IPS-NIHi7 (cell line): ENCODE measurements at regions not wholly inside any gene's neighbourhood (a gene's known extent, or its start where the extent isn't known, plus 50 kb on each side); places are given as distances from the start of the nearest gene placed in this dataset.

Experiments used
- DNase-seq: peaks from one replicate; pipeline ENCODE4 v3.0.0; 2012; ENCODE audit warnings: mixed read lengths; ENCODE audit errors: extremely low spot score

- no peak for DNase-seq
Observed at GRCh38 chr1:34270181-34270580, 93.5 kb downstream of the C1orf94 start.

DNA sequence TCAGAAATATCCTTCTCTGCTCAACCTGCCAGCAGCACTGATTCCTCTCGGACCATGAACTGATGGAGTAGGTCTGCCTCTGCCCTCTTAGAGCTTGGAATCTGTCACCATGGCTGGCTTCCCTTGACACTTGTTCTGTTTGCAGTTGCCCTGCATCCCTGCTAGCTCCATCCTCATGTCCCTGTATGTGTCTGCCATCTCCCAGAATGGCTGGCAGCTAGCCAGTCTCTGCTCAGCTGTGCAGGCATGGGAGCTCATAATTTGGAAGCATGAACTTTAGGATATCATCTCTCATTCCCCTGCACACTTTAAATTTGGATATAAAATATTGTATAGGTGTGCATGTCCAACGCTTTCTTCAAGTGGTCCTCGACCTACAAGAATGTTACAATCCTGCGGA, 95.4 kb downstream of the C1orf94 start:
- DNase-seq, result no peak

DNA sequence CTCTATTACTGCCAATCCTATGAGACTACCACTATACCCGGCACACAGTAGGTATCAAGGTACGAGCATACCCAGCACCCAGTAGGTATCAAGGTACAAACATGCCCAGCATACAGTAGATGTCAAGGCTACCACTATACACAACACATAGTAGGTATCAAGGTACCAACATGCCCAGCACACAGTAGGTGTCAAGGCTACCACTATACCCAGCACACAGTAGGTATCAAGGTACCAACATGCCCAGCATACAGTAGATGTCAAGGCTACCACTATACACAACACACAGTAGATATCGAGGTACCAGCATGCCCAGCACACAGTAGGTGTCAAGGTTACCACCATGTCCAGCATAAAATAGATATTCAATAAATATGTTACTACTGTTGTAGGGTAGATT, 98.4 kb downstream of the C1orf94 start:
- DNase-seq, result no peak

DNA sequence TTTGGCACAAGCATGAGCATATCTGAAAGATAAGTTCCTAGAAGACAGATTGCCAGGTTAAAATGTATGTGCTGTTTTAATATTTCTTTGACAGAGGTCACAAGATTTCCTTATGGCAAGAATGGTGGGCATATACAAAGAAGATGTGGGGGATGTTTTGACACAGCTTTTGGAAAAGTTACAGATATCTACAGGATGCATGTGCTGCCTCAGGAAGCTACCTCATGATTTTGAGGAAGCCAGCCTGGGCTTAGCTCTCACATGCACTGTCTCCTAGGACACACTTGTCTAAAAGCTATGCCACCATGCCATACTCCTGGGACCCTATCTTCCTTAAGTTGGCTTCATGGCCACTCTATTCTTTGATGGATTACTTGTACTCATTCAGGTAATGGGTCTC, 99.9 kb downstream of the C1orf94 start:
- no peak for DNase-seq

GRCh38 chr1:34277150-34277549, 100.4 kb downstream of the C1orf94 start:
- no peak for DNase-seq

GRCh38 chr1:34278211-34278610, 101.5 kb downstream of the C1orf94 start:
- no peak for DNase-seq

GRCh38 chr1:34279971-34280370, 103.3 kb downstream of the C1orf94 start:
- DNase-seq, result no peak

DNA sequence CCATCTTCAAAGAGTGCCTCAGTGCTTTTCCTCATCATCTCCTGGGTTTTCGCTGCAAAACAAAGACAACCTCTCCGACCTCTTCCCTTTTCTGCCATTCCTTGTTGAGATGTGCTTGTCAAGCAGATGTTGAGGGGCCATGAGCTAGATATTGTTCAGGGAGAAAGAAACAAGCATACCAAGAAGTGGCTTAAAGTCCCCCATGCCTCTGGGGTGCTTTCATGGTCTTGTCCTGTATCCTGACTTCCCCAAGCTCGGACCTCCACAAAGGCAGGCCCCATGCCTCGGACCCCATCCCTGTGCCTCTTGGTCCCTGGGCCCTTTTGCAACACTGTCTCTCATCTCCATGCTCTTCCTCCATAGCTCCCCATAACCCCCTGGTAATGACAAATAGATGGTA, 103.8 kb downstream of the C1orf94 start:
- no peak for DNase-seq

- no peak for DNase-seq
Observed at GRCh38 chr1:34283142-34283541, 106.4 kb downstream of the C1orf94 start.

- peak; percentile 7 for DNase-seq
Observed at GRCh38 chr1:34286511-34286910, 109.8 kb downstream of the C1orf94 start.

DNA sequence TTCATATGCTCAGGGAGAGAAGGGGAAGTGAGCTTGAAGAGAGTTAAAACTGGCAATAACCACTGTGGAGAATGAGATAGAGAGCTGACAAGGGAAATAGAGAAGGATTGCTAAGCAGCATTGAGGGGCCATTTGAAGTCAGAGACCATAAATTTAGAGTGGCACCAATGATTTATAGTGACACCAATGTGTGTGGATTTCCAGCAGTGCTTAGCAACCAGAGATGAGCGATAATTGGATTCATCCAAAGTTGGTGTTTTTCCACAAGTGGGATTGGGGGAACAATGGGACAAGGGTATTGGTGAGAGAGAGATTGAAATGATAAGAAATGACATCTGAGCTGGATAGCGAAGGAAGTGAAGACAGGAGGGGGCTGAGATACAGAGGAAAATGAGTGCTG, 114.1 kb downstream of the C1orf94 start:
- no peak for DNase-seq

GRCh38 chr1:34292472-34292871, 115.8 kb downstream of the C1orf94 start:
- DNase-seq, result peak; percentile 43

DNA sequence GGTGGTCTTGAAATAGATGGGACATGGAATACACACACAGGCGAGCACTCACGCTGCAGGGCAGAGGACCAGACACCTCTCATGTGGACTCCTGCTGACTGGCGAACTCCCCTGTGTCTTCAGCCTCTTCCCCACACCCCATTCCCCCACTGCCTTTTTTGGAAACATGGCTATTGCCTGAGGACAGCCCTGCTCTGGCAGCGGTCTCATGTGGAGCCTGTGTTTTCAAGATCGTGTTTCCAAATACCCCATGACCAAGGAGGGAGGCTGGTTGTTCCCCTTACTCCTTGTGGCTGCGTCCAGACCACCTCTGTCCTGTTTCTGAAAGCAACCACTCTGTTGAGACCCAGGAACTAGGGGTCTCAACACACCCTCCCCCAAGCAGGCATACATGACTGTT, 119.4 kb downstream of the C1orf94 start:
- DNase-seq, result no peak

GRCh38 chr1:34302798-34303197, 126.1 kb downstream of the C1orf94 start:
- DNase-seq, result no peak

DNA sequence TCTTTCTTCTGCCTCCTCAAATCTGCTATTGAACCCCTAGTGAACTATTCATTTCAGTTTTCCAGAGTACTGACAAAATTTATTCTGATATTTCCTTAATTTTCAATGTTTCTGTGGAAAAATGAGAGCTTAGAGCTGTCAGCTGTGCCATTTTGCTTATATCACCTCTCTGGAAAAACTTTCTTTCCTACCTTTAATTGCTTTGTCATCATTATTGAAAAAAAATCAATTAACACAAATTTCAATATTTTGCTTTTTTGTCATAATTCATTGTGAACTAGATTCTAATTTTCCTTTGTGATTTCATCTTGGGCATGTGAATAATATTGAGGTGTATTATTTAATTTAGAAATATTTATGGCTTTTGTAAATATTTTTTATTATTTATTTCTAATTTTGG, 126.5 kb downstream of the C1orf94 start:
- no peak for DNase-seq

GRCh38 chr1:34306568-34306967, 129.9 kb downstream of the C1orf94 start:
- DNase-seq, result no peak

DNA sequence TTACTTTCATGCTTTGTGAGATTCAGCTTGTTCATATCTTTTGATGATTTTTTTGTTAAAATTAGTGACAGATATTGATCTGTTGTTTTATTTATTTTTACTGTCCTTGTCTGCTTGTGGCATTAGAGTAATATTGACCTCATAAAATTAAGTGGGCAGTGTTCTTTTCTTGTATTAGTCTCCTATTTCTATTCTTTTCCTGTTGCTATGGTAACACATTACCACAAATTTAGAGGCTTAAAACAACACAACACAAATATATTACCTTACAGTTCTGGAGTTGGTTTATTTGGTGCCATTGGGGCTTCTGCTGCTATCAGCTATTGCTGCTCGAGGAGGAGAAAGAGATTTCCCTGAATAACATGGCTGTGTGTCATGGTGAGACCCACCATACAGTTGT, 135.7 kb downstream of the C1orf94 start:
- DNase-seq, result no peak

DNA sequence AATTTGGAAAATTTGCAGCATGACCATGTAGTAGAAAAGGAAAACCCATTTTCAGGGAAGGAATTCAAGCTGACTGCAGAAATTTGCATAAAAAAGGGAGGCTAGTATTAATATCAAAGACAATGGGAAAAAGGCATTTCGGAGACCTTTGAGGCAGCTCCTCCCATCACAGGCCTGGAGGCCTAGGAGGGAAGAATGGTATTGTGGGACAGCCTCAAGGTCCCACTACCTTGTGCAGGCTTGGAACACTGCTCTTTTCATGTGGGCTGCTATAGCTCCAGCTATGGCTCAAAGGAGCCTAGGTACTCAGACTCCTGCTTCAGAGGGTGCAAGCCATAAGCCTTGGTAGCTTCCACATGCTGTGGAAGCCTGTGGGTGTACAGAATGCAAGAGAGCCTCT, 139.3 kb downstream of the C1orf94 start:
- no peak for DNase-seq

GRCh38 chr1:34316773-34317172, 140.1 kb downstream of the C1orf94 start:
- no peak for DNase-seq

DNA sequence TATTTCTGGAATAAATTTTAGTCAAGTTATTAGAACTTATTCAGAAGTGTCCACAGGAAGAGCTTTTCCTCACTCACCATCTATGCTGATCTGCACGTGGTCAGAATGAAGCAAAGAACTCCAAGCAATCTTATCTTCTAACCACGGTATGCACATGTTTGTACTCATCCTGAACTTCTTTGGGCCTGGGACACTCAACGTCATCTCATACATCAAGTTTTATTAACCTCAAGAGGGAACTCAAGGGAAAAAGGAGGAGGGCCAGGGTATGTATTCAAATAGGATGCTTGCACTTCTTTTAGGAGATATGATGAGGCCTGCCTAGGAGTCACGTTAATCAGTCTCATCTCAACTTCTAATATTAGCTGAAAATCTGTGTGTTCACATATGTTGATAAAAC, 142.5 kb downstream of the C1orf94 start:
- DNase-seq, result no peak

- peak; percentile 4 for DNase-seq
Observed at GRCh38 chr1:34320053-34320669, 143.5 kb downstream of the C1orf94 start.

DNA sequence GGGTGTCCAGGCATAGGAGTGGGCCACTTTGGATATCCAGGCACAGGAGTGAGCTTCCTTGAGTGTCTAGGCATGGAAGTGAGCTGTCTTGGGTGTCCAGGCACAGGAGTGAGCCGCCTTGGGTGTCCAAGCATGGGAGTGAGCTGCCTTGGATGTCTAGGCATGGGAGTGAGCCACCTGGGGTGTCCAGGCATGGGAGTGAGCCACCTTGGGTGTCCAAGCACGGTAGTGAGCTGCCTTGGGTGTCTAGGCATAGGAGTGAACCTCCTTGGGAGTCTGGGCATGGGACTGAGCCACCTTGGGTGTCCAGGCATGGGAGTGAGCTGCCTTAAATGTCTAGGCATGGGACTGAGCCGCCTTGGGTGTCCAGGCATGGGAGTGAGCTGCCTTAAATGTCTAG, 146.3 kb downstream of the C1orf94 start:
- peak; percentile 3 for DNase-seq

GRCh38 chr1:34324879-34325440, 148.3 kb downstream of the C1orf94 start:
- peak; percentile 11 for DNase-seq

DNA sequence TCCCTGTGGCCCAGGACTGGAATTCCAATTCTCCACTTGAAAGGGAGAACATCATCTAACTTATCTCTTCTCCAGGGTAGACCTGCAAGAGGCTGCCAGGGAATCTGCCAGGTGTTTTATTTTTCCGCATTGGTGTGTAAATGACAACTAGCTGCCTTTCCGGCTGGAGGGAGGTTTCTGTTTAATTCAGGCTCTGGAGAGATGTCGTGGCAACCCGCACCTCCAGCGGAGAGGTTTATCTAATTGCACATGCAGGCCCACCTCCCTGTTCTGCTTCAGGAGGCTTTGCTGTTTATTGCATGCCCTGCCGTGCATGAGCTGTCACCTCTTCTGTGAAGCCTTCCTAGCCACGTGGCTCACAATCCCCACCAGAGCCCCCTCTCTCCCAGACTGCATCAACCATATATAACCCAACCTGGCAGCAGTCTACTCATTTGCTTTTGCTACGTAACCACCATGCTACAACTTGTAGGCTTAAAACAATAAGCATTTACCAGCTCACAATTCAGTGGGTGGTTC, 151.6 kb downstream of the C1orf94 start:
- DNase-seq, result no peak
